ENCODE measurements at regions not wholly inside any gene's neighbourhood (a gene's known extent, or its start where the extent isn't known, plus 50 kb on each side); places are given as distances from the start of the nearest gene placed in this dataset.

- no peak for TF ChIP-seq CTCF (IDR thresholded peaks at IDR 0.05)
Observed at GRCh38 chr13:34155931-34156607, 338.1 kb downstream of the RFC3 start.

GRCh38 chr13:34156841-34157365 is 339.0 kb downstream of the RFC3 start:
- no peak for TF ChIP-seq CTCF (IDR thresholded peaks at IDR 0.05)

DNA sequence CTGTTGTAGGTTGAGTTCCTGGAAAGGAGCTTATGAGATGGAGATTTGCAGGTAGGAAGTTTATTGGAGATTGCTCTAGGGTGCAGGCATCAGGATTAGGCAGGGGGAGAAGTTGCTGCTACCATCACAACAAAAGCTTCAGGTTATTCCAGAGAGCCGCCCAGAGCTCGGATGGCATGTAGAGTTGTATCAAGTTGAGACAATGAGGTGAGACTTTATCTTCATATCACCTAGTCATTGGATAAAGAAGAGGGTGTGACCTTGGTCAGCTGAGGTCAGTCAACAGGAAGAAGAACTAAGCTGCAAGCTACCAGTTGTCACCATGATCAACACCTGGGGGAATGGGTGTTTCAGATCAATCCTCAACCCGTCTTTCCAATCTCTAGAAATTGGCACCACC is 342.0 kb downstream of the RFC3 start:
- no peak for TF ChIP-seq CTCF (IDR thresholded peaks at IDR 0.05)

GRCh38 chr13:34161931-34162543 is 344.1 kb downstream of the RFC3 start:
- TF ChIP-seq CTCF (IDR thresholded peaks at IDR 0.05): no peak

DNA sequence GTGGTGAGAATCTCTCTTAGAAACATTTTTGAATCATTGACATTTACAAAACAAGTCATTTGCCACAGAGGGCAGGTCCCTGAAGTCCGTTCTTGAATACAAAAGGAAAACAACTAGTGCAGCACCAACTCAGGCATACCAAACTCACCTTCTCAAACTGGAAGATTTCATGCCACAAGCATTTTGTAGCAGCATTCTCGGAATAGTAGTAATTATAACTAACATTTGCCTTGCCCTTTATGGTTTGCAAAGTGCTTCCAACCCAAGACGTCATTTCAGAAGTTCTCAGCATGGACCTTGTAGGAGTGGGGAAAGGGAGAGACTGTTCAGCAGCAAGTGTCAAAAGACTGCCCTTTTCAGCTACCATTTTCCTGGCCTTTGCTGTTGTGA is 344.6 kb downstream of the RFC3 start:
- TF ChIP-seq CTCF (IDR thresholded peaks at IDR 0.05): no peak

- TF ChIP-seq CTCF (IDR thresholded peaks at IDR 0.05): no peak
Observed at GRCh38 chr13:34164582-34164981, 346.6 kb downstream of the RFC3 start.

DNA sequence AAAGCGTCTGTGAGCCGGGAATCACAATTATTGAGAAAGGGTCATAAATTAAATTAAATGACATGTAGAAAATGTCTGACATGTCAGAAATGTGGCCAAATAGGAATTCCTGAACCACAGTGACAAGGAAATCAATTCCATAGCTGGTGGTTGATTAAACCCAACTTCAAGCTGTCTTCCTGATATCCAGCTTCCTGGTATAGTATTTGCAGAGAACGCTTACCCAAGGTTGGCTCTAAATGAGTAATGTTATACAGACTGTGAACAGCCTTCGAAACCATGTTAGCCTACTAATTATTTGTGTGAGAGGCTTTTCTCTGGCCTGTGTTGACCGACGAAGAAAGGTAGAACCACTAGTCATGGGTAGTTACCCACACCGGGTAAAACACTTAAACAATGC is 347.2 kb downstream of the RFC3 start:
- no peak for TF ChIP-seq CTCF (IDR thresholded peaks at IDR 0.05)
